ENCODE measurements at regions not wholly inside any gene's neighbourhood (a gene's known extent, or its start where the extent isn't known, plus 50 kb on each side); places are given as distances from the start of the nearest gene placed in this dataset.

DNA sequence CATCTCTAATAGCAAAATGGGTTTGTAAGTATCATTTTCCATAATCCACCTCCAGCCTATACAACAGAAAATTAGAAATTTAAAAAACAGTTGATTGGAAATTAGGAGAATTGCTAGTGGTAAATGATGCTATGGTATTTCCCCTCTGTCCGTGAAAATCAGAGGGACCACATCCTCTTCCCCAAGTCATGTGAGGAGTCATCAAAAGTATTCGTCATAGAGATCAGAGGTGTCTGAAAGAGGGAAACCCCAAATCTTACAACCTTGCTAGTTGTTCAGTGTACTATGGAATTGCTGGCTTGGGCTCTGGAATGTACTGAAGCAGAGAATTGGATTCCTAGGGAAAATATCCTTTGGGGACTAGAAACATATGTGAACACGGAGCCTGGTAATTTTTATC lies 241.4 kb upstream of the ARHGAP24 start:
- Histone ChIP-seq H3T11ph (ENCODE audit: low read length) (no peak overlapping the region), H4K5ac (ENCODE audit: insufficient read length, low read depth, low read length) (no peak overlapping the region), H3K79me1 (ENCODE audit: insufficient read depth, low read depth, low read length, poor library complexity, severe bottlenecking) (no peaks in the 10 kb centered on the region), H4K8ac (replicated peaks; ENCODE audit: insufficient read length, low read depth, low read length) (no peak overlapping the region), H3K23ac (ENCODE audit: insufficient read length, low read depth, low read length) (no peak overlapping the region), H2BK120ac (ENCODE audit: low read depth, low read length, poor library complexity, severe bottlenecking) (no peak overlapping the region), H2AK5ac (ENCODE audit: insufficient read length, low read length) (no peak overlapping the region), H2BK12ac (ENCODE audit: insufficient read length, low read depth, low read length) (no peak overlapping the region), H3K27ac (ENCODE audit: insufficient read length, low read depth, low read length) (no peak overlapping the region), H3K9ac (ENCODE audit: extremely low read depth, insufficient read length, low read length) (no peak overlapping the region), H3K14ac (ENCODE audit: insufficient read depth, low read length) (no peak overlapping the region), H3K27me3 (ENCODE audit: insufficient read depth, low read length) (no peaks in the 10 kb centered on the region), H3K4ac (ENCODE audit: low read depth, low read length) (no peak overlapping the region), H3K4me1 (ENCODE audit: insufficient read depth, low read length) (no peaks in the 10 kb centered on the region), H3K56ac (ENCODE audit: insufficient read length, low read depth, low read length) (no peak overlapping the region), H3K79me2 (ENCODE audit: insufficient read depth, low read length) (no peaks in the 10 kb centered on the region), H4K91ac (ENCODE audit: insufficient read length, low read depth, low read length) (no peak overlapping the region), H3K4me2 (ENCODE audit: insufficient read depth, insufficient read length, low read length) (no peak overlapping the region), H2BK15ac (ENCODE audit: low read depth, low read length) (no peak overlapping the region), H2BK20ac (ENCODE audit: low read depth, low read length, poor library complexity, severe bottlenecking) (no peak overlapping the region), H3K23me2 (ENCODE audit: insufficient read length, low read depth, low read length, poor library complexity, severe bottlenecking) (no peaks in the 10 kb centered on the region), H3K9me3 (ENCODE audit: control insufficient read depth, low read depth, low read length) (no peaks in the 10 kb centered on the region), H2AFZ (ENCODE audit: low read length) (no peak overlapping the region), H3K18ac (ENCODE audit: insufficient read length, low read depth, low read length) (no peak overlapping the region), H4K20me1 (ENCODE audit: control insufficient read depth, insufficient read depth, insufficient read length) (no peaks in the 10 kb centered on the region), H2BK5ac (ENCODE audit: insufficient read length, low read length) (no peak overlapping the region)
- Mint-ChIP-seq H3K27me3 (ENCODE audit: low read depth) (no peaks in the 10 kb centered on the region), H3K9me3 (no peaks in the 10 kb centered on the region), H3K4me3 (no peak overlapping the region), H3K27ac (no peak overlapping the region), H3K36me3 (ENCODE audit: insufficient read depth in 1 of 3, low read depth in 3 of 3) (no peaks in the 10 kb centered on the region), H3K4me1 (no peaks in the 10 kb centered on the region)
- DNase-seq = no peak
- TF ChIP-seq, protein P1, sequence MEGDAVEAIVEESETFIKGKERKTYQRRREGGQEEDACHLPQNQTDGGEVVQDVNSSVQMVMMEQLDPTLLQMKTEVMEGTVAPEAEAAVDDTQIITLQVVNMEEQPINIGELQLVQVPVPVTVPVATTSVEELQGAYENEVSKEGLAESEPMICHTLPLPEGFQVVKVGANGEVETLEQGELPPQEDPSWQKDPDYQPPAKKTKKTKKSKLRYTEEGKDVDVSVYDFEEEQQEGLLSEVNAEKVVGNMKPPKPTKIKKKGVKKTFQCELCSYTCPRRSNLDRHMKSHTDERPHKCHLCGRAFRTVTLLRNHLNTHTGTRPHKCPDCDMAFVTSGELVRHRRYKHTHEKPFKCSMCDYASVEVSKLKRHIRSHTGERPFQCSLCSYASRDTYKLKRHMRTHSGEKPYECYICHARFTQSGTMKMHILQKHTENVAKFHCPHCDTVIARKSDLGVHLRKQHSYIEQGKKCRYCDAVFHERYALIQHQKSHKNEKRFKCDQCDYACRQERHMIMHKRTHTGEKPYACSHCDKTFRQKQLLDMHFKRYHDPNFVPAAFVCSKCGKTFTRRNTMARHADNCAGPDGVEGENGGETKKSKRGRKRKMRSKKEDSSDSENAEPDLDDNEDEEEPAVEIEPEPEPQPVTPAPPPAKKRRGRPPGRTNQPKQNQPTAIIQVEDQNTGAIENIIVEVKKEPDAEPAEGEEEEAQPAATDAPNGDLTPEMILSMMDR (conservative IDR thresholded peaks at IDR 0.05) = no peak
- no CpG with 5 or more reads among the region's 3 CpGs for WGBS (ENCODE audit: extremely low coverage, insufficient read length, low lambda C conversion rate)

All from H9 (cell line).